GM21737 (cell line): ENCODE measurements at regions not wholly inside any gene's neighbourhood (a gene's known extent, or its start where the extent isn't known, plus 50 kb on each side); places are given as distances from the start of the nearest gene placed in this dataset.
"Not testable (repeated sequence)": the region's sequence is repeated elsewhere in the genome, so short reads cannot be mapped to it uniquely, and the experiment has no call there.

Source experiments
- ATAC-seq: cut with Tn5 transposase; IDR thresholded peaks from one replicate; pipeline ENCODE4 v1.9.1; 2021; ENCODE audit warnings: mild to moderate bottlenecking, moderate library complexity; ENCODE audit not compliant: unreplicated experiment

- no peak for ATAC-seq
These were observed 330.5 kb upstream of the TNRC6C start for GRCh38 chr17:77628035-77628434.

- ATAC-seq, result not testable (repeated sequence)
These were observed 329.2 kb upstream of the TNRC6C start for GRCh38 chr17:77629284-77629683.

DNA sequence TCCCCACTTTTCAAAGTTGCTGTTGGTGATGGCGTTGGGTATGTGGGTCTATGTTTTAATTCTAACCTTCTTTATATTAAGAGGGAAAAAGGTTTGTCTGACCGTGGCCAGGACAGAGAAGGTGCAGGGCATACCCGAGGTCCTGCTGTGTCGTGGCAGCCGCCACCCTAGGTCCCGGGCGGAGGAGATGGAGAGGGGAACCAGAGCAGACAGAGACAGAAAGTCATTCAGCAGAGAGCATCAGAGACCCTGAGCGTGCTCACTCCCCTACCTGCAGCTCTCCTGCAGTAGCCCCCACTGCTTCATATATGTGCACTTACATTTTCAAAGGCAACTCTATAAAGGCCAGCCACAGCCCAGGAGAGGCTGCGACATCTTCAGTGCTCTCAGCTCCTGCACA lies 327.2 kb upstream of the TNRC6C start:
- no peak for ATAC-seq

- ATAC-seq, result no peak
These were observed 325.9 kb upstream of the TNRC6C start for GRCh38 chr17:77632619-77633018.

- no peak for ATAC-seq
These were observed 323.8 kb upstream of the TNRC6C start for GRCh38 chr17:77634710-77635109.

- no peak for ATAC-seq
These were observed 323.3 kb upstream of the TNRC6C start for GRCh38 chr17:77635176-77635575.

GRCh38 chr17:77635785-77636184 lies 322.7 kb upstream of the TNRC6C start:
- not testable (repeated sequence) for ATAC-seq

- no peak for ATAC-seq
These were observed 321.4 kb upstream of the TNRC6C start for GRCh38 chr17:77636835-77637817.

GRCh38 chr17:77637818-77638575 lies 320.5 kb upstream of the TNRC6C start:
- ATAC-seq, result no peak

GRCh38 chr17:77640252-77640651 lies 318.3 kb upstream of the TNRC6C start:
- no peak for ATAC-seq

DNA sequence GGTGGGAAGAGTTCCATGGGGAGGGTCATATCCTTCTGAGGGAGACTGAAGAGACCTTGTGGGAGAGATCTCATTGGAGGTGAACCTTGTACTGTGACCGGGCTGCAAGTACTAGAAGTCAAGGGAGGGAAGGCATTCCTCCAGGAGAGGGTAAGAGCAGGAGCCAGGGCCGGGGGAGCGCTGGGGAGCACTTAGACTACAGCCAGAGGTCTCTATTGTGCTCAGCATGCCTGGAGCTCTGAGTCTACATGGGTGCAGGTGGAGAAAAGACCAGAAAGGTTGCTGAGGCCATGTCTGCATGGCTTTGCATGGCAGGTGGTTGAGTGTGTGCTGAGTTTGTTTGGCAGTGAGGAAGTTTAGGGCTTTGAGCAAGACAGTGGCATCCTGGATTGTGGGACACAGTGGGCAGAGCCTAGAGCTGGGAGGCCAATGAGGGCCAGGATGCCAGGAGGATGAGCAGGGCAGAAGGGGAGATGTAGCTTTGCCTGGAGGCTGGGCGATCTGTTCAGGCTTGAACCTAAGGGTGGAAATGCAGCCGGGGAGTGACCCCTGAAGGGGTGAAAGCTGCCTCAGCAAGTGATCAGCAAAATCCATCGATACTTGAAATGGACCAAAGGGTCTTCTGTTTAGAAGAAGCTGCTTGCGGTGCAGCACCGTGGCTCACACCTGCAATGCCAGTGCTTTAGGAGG lies 317.4 kb upstream of the TNRC6C start:
- no peak for ATAC-seq

- no peak for ATAC-seq
These were observed 316.8 kb upstream of the TNRC6C start for GRCh38 chr17:77641718-77642117.

DNA sequence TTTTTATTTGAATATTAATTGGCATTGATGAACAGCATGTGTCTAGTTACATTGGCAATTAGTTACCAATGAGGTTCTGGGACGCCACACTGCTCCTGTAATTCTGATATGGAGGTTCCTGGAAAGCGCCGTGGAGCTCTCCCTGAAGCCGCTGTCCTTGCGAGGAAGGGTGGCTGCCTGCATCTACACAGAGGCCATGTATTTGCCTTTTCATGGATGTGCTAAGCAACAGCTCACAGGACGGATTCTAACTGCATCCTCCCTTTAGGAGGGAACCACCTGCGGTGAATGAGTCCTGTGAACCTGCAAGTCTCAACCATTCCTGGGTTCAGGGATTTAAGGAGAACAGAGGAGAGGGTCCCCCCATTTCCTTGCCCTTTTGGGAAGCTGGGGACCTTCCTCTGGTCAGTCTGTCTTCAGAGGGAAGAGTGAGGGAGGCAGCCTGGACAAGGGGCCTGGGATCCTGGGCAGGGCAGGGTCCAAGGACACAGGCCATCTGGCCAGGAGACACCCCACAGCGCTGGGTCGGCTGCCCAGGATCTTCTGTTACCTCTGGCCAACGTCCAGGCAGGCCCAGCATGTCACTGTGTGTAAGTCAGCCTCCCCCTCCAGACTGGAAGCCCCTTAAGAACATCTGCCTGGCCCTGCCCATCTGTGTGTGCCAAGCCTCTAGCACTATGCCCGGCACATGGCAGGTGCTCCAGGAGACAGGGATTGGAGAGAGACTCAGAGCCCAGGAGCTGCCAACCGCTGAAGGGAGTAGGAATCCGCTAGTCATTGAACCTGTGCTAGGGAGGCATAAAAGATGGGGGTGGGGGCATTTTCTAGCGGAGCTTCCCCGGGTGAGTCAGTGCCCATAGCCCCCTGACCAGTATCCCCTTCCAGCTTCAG lies 314.1 kb upstream of the TNRC6C start:
- ATAC-seq, result no peak

GRCh38 chr17:77645072-77646045 lies 313.1 kb upstream of the TNRC6C start:
- ATAC-seq, result no peak

GRCh38 chr17:77646046-77646430 lies 312.5 kb upstream of the TNRC6C start:
- ATAC-seq, result no peak

DNA sequence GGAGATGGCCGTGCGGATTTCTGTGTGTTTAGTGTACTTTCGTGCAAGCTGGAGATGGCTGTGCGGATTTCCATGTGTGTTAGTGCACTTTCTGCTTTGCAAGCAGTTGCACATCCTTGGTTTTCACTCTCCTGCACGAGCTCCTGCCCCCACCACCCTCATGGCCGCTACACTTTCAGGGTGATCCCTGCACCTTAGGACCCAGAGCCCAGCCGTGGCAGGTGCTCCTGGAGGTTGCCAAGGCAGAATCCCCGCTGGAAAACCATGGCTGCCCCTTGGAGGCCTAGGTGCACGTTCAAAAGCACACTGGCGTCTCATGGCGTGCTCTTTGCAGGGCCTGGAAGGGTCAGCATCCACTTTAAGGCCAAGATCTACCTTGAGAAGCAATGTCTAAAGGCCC lies 311.0 kb upstream of the TNRC6C start:
- ATAC-seq, result no peak

- no peak for ATAC-seq
These were observed 308.7 kb upstream of the TNRC6C start for GRCh38 chr17:77649717-77650211.

DNA sequence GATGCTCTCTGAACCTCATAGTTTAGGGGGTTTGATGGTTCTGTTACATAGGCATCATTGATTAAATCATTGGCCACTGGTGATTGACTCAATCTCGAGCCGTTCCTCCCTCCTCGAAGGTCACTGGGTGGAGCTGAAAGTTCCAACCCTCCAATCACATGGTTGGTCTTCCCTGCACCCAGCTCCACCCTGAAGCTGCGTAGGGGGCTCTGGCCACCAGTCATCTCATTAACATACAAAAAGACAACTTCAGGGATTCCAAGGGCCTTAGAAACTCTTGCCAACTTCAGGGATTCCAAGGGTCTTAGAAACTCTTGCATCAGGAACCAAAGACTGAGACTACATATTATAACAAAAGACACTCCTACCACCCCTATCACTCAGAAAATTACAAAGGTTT lies 306.5 kb upstream of the TNRC6C start:
- ATAC-seq, result no peak

DNA sequence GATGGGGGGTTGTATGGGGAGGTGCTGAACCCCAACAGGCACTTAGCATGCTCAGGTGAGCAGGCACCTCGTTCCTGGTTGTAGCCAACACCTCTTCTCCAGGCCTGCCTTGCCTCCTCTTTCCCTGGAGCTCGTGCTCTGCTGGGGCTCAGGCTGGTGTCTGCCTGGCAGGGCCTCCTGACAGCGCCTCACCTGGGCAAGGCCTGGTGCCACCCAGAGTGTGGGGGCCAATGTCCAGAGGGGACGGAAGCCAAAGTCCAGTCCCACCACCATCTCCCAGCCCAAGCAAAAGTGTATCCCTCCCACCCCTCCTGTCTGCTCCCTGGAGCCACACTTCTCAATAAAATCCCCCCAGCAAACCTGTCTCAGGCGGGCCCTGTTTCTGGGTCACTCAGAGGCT lies 304.2 kb upstream of the TNRC6C start:
- no peak for ATAC-seq
